ENCODE measurements at regions not wholly inside any gene's neighbourhood (a gene's known extent, or its start where the extent isn't known, plus 50 kb on each side); places are given as distances from the start of the nearest gene placed in this dataset.
"Not testable (repeated sequence)": the region's sequence is repeated elsewhere in the genome, so short reads cannot be mapped to it uniquely, and the experiment has no call there.

DNA sequence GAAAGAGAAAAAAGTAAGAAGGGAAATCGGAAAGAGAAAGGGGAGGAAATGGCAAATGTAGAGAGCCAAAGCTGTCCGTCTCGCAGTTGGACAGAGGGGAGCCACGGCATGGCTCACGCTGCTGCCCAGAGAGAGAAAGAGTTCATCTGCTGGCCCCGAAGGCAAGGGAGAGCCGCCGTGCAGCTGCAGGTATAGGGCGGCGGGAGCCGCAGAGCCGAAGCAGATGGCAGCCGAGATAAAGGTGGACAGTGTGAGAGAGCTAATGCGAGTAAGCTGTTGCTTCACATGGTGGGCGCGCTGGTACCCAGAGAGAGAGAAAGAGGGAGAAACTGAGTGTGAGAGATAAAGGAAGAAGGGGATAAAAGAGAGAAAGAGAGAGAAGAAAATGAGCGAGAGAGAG is 188.4 kb upstream of the PPP1R26 start:
- no peak for DNase-seq (ENCODE audit: low read depth in 2 of 2)

DNA sequence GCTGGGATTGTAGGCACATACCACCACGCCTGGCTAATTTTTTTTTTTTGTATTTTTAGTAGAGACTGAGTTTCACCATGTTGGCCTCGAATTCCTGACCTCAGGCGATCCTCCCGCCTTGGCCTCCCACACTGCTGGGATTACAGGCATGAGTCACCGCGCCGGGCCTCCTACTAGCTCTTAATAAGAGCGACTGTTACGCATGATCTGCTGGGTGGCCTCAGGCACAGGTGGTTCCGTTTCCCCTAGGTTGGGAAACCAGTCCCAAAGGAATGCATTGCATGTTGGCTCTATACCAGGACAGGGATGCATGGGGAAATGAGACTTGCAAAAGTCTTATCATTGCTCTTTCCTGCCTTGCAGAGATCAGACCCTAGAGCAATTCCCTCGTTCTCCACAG is 184.7 kb upstream of the PPP1R26 start:
- no peak for DNase-seq (ENCODE audit: low read depth in 2 of 2)

DNA sequence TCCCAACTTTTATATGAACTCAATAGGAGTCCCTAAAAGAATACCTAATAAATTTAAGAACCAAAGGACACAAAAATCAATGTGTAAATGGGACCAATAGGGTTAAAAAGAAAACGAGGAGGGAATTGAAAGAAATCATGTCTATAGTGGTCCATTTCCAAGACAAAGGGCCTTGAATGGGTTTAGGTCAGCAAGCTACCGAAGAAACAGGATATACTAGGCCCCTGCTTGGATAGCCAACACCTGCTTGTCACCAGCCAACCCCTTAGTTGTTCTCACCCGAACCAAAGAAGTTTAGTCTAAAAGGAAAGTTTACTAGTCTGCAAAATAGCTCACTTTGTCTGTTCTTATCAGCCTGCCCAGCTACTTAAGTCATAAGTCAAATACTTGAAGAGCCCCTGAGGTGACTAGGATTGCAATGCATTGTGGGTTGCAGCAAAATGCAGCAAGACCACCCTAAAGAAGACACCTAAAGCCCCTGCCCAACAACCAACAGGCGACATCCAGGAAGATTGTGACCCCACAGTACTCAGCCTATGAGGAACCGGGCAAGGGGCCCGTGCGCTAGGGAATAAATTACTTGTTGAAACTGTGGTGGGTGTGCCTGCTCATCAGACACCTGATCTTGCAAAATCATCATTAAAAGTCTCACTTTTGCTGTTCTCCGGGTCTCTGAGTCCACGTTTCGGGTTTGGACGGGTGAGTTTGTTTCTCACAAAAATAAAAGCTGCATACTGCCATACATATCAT is 183.9 kb upstream of the PPP1R26 start:
- DNase-seq (ENCODE audit: low read depth in 2 of 2), result no peak

DNA sequence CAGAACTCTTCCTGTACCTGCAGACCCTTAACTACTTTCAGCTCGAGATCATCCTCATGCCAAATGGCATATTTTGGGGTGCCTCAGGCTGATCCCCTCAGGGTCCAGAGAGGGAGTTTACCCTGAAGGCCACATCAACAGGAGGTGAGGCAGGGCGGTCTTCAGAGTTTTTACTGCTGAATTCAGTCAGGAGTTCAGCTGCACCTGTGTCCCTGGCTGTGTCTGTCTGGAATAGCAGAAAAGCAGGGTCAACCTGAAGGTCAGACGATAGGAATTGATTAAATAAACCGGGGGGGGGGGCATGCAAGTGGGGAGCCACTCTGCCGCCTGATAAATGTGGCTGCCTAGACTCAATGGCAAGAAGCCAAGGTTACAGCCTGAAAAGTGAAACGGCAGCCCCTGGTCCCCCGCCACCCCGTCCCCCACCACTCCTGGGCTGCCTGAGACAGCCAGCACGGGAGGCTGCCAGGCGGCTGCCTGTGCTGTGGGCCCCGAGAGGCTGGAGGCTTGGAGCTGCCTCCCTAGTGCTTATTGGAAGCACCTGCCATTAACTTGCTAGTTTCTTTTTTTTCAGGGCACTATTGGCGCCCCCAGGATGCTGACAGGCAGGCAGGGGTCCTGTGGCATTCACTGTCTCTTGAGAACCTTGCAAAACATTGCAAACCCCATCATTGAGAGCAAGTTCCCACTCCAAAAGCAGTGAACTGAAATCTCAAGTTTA is 182.7 kb upstream of the PPP1R26 start:
- DNase-seq (ENCODE audit: low read depth in 2 of 2), result no peak

DNA sequence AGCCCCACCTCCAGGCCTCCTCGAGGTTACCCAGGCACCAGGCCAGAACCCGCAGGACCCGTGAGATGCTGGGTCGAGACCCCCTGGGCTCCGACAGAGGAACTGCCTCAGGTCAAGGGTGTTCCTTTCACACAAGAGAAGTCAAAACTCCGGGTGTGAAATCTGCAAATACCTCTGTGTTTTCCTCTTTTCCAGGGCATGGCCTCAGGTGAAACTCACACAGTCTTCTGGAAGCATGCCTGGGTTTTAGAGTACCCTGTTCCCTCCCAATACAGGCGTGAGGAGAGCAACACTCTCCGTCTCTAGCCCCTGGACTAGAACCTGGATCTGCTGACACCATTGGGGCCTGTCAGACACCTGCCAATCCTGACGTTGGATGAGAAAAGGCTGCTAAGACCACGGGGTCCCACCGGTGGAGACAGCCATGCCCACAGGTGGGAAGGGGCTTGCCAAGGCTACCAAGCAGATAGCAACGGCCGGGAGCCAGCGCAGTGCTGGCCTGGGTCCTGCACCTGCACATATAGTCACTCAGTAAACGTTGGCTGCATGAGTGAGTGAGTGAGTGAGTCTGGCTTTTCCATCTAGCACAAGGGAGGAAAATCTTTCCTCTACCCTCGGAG is 182.0 kb upstream of the PPP1R26 start:
- no peak for DNase-seq (ENCODE audit: low read depth in 2 of 2)

DNA sequence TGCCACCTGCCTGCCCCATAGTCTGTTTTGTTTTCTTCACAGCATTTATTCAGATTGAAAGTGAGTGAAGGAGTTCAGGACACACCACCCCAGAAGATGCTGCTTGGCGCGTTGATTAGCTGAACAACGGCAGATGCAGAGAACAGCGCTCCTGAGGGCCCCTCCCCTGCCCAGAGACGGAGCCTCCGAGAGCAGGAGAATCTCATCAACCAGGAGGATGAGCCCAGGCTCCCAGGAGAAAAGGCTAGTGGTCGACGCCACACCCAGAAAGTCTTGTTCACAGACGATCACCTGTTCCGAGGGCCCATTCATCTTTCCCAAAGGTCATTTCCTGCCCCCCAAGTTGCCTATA is 180.4 kb upstream of the PPP1R26 start:
- no peak for DNase-seq (ENCODE audit: low read depth in 2 of 2)

DNA sequence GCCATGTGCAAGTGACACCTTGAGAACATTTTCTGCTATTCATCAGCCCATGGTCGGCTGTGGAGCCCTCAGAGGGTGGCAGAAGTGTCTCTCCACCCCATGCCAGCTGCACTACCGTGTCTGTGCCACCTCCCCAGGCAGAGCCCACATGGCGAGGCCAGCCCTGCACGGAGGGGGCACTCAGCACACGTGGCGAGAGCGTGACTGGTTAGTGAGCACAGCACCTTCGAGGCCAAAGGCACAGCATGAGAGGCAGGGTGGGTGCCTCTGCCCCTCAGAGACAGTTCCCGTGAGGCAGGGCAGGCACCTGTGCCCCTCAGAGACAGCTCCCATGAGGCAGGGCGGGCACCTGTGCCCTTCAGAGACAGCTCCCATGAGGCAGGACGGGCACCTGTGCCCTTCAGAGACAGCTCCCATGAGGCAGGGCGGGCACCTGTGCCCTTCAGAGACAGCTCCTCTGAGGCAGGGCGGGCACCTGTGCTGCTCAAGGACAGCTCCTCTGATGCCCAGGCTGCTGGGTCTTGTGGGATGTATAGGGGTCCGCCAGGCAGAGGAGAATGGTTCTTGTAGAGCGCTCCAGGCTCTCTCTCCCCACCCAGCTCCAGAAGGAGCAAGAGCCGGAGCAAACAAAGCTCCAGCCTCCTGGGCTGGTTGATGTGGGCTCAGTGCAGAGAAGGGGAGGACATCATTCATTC is 179.8 kb upstream of the PPP1R26 start:
- no peak for DNase-seq (ENCODE audit: low read depth in 2 of 2)

DNA sequence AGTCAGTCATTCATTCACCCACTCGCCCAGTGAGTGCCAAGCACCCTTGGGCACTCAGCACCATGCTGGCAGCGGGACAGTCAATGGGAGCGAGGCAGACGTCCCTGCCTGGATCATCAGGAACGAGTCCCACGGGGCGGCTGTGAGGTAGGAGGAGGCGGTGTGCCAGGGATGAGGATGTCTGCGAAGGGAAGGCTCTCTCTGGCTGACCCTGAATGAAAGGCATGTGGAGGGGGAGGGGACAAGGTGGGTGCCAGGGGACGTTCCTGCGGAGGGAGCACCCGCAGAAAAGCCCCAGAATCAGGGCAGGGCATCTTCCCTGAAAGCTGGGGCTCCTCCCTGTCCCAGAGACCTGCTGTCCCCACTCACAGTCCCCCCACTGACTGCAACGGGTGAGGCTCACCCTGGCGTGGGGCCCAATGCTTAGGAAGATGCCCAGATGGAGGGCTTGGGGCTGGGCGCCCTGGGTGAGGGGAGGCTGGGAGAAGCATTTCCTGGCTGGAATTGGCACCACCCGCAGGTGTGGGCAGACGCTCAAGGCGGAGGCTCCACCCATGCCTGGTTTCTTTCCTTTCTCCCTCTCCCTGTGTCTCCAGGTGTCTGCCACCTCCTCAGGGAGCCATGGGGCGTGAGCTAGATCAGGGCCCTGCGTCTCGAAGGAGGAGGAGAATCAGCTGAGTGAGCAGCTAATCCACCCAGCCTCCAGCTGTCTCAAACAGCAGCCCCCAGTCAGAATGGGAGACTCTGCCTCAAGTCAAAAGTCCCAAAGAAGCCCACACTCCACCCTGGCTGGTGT is 179.0 kb upstream of the PPP1R26 start:
- no peak for DNase-seq (ENCODE audit: low read depth in 2 of 2)

DNA sequence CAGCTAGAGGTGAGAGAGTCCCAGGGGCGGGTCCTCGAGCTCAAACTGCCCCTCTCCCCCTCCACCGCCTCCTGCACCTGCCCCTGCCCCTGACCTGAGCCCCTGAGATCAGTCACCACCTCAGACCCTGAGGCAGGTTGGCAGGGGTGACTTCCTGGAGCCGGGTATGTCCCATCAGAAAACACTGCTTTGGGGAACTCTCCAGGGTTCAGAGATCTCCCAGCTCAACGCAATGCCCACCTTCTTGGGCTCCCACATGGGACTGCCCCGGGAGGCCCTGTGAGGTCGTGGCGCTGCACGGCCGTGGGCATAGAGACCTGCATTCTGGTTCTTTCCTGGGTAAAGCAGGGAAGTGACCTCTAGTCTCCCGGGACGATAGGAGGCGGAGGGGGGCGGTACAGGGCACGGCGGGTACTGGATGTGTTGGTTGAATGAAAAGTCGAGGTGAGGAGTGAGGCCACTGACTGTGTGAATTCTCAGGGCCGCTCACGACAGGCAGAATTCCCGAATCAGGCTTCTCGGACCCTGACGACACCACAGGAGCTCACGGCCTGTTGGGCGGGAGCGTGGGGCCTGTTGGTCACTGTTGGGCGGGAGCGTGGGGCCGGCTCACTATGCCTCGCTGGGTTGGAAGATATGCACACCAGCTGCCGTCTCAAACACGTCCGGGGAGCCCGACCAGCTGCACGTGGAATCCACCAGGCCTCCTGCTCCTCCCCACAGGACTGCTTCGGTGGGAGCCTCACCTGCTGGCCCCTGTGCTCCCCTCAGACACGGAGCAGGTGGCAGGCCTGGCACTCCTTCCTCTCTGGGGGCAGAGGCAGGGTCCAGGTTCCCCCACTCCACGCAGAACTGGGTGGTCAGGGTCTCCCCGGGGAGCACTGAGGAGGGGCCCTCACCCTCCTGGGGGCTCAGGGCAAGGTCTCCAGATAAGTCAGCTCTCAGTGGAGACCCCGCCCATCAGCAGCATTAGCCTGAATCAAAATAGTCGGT is 178.0 kb upstream of the PPP1R26 start:
- no peak for DNase-seq (ENCODE audit: low read depth in 2 of 2)

DNA sequence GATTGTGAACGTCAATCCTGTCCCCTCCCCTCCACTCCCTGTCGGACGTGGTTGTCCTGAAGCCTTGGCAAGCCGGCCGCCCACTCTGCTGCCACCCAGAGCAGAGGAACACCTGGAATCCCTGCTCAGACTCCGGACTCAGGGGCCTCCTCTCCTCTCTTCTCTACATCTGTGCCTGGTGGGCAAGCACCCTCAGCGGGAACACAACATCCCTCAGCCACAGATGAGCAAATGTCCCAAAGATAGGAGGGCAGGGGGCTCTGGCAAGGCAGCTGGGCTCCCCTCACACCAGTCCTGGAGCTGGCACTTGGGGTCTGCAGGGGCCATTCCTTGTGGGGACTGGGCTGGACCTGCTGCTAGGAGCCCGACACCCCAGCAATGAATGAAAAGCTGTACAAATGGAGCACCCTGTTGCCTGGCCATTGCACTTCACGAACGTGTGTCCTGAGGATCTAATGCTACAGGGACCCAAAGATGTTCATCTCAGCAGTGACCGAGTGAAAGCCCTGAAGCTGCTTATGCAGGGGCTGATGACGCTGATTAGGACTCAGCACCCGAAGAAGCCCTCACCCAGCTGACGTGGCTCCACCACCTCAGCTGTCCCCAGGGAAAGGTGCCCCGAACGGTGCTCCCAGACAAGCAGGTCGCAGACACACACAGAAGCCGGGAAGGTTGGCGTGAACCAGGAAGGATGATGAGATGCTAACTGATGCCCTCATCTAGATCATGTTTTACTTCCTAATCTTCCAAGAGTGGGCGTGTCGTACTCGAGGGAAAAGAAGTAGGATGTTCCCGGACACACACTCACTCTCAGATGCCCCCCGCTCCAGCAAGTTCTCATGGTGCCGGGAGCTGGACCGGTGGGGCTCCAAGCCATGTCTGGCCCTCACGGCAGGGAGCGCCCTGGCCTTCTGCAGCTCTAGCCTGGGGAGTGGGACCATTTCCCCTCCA is 177.0 kb upstream of the PPP1R26 start:
- no peak for DNase-seq (ENCODE audit: low read depth in 2 of 2)

DNA sequence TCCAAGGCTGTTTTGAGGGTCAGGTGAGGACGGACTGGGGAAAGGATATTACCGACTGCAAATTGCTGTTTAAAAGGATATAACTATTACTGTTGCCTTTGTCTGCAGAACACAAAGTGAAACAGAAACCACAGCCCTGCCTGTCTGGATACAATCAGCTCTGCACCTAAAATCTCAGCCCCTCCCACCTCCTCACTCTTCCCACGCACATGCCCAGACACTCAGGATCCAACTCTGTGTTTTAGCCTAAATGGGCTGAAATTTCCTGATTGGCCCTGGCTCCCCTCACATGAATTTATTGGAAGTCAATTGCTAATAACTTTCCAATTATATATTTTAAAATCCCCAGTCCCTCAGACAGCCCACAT is 176.3 kb upstream of the PPP1R26 start:
- DNase-seq (ENCODE audit: low read depth in 2 of 2), result no peak

DNA sequence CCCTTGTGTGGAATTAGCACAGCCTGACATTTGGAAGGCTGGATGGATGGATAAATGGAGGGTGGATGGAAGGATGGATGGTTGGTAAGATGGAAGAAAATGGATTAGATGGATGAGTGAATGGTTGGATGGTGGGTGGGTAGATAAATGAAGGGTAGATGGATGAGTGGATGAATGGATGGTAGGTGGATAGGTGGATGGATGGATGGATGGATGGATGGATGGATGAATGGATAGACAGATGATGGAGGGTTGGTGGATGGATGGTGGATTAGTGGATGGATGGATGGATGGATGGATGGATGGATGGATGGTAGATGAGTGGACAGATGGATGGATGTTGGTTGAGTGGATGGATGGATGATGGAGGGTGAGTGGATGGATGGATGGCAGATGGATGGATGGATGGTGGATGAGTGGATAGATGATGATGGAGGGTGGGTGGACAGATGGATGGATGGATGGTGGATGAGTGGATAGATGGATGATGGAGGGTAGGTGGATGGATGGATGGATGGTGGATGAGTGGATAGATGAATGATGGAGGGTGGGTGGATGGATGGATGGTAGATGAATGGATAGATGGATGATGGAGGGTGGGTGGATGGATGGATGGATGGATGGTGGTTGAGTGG is 175.6 kb upstream of the PPP1R26 start:
- no peak for DNase-seq (ENCODE audit: low read depth in 2 of 2)

DNA sequence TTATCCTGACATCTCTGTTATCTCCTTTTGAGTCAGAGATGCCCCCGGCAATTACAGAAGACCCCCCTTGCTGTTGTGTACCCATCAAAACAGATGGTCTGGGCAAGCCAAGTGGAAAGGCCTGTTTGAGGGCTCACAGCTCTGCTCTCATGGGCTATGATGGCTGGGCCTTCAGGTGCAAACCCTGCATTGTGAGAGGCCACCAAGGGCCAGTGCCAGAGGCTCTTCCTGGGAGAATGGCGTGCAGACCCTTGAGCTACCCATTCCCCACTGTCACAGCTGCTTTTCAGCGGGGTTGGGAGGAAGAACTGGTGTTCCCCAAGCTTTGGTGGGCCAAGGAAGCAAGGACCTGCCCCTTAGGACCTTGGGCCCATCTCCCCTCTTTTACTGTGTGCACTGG is 174.7 kb upstream of the PPP1R26 start:
- DNase-seq (ENCODE audit: low read depth in 2 of 2), result no peak

DNA sequence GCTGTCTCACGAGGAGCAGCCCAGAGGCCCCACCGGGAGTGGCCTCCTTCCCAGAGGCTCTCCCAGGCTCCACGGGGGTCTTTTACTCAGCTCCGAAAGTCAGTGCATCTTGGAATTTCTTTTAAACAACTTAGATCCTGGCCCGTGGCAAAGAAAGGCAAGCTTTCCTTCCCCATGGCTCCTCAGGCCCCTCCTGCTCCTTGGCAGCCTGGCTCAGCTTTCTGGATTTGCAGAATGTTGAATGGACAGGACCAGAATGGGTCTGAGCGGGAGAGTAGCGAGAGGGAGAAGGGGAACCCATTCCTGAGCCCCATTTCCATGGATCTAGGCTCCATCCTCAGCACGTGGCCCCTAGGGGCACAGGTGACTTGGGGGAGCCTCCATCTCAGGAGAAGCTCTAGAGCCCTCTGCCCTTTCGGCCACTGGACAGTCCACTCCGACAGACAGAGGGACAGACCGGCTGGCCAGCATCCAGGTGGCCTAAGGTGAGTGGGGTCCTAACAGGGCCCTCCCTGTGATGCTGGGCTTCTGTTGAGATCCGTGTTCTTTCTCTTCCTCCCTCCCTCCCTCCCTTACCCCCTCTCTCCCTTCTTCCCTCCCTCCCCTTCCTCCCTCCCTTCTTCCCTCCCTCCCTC is 173.9 kb upstream of the PPP1R26 start:
- no peak for DNase-seq (ENCODE audit: low read depth in 2 of 2)

DNA sequence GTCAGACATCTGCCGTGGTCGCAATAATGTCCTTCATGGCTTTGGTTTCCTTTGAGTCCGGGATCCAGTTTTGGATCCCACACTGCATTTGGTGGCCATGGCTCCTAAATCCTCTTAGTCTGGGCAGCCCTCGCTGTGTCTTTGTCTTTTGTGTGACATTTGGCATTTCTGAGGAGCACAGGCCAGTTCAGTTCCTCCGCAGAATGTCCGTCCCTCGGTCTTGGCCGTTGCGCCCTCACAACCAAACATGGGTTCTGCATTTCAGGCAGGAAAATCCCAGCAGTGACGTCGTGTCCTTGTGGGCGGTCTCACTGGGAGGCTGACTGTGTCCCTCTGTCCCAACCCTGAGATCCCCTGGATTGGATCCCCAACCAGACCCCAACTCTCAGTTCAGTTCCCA is 172.9 kb upstream of the PPP1R26 start:
- DNase-seq (ENCODE audit: low read depth in 2 of 2), result no peak

DNA sequence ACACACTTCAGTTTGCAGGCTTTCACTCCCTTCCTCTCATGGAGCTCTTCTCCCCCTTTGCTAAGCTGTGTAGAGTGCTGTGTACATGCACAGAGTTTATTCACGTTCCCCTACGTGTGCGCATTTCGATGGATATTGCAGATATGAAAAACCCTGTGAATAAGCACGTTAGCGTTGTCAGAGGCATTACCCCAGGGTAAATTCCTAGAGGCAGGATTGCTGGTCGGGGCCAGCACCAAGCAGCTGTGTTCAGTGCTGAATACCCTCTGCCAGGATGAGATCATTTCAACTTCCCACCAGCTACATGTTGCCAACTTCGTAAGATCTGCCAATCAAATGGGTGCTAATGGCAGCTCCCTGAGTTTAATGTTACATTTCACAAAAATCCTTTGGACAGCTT is 172.3 kb upstream of the PPP1R26 start:
- DNase-seq (ENCODE audit: low read depth in 2 of 2), result no peak

DNA sequence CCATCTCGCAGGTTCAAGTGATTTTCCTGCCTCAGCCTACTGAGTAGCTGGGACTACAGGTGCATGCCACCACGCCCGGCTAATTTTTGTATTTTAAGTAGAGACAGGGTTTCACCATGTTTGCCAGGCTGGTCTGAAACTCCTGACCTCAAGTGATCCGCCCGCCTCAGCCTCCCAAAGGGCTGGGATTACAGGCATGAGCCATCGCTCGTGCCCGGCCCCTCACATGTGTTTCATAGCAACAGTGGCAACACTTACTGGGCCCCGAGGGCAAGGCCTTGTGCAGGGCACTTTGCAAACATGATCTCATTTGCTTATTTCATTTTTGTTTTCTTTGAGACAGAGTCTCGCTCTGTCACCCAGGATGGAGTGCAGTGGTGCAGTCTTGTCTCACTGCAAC is 171.7 kb upstream of the PPP1R26 start:
- DNase-seq (ENCODE audit: low read depth in 2 of 2), result not testable (repeated sequence)

Measured in activated CD8-positive, alpha-beta memory T cell treated with anti-CD3 and anti-CD28 coated beads for 4 hours (primary cell).